Stimulated activated memory B cell treated with anti-CD40 and anti-IgM and Interleukin-4, amounts not matched to agents 10 μg/mL and 1 μg/mL and 100 μg/mL, for 72 hours (primary cell): ENCODE measurements at regions not wholly inside any gene's neighbourhood (a gene's known extent, or its start where the extent isn't known, plus 50 kb on each side); places are given as distances from the start of the nearest gene placed in this dataset.
"Not testable (repeated sequence)": the region's sequence is repeated elsewhere in the genome, so short reads cannot be mapped to it uniquely, and the experiment has no call there.

Source experiments
- ATAC-seq: fragments of 150-1000 bp; cut with Tn5 transposase; 2 replicates; pipeline ENCODE4 v1.10.0; 2021
- H3K27ac Mint-ChIP-seq: one replicate; pipeline ENCODE4 v1.8.0; 2022; ENCODE audit warnings: mild to moderate bottlenecking, mixed read lengths
- H3K27me3 Mint-ChIP-seq: one replicate; pipeline ENCODE4 v1.8.0; 2022; ENCODE audit warnings: mixed read lengths
- H3K36me3 Mint-ChIP-seq: one replicate; pipeline ENCODE4 v1.8.0; 2022; ENCODE audit warnings: mixed read lengths
- H3K4me1 Mint-ChIP-seq: one replicate; pipeline ENCODE4 v1.8.0; 2022; ENCODE audit warnings: mixed read lengths
- H3K4me3 Mint-ChIP-seq: one replicate; pipeline ENCODE4 v1.8.0; 2022; ENCODE audit warnings: mild to moderate bottlenecking, moderate library complexity, mixed read lengths
- H3K9me3 Mint-ChIP-seq: one replicate; pipeline ENCODE4 v1.8.0; 2022; ENCODE audit warnings: mixed read lengths

DNA sequence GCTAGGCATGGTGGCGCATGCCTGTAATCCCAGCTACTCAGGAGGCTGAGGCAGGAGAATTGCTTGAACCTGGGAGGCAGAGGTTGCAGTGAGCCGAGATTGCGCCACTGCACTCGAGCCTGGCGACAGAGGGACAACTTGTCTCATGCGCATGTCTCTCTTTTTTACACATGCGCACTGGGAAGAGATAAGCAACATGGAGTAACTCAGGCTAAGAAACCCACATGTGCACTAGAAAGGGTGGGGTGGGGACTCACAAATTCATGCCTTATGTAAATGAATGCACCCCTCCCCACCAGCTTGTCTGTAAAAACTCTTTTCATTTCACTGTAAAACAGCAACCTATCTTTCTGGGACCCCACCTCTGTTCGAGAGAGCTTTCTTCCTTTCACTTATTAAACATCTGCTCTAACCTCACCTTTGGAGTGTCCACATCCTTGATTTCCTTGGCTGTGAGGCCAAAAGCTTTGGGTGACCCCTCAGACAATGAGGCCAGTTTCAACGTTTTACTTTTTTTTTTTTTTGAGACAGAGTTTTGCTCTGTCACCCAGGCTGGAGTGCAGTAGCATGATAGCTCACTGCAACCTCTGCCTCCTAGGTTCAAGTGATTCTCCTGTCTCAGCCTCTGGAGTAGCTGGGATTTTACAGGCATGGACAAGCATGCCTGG, 91.6 kb upstream of the RMP24 start:
- no peak for ATAC-seq
- Mint-ChIP-seq H3K36me3 (no peaks in the 10 kb centered on the region), H3K27ac (no peak overlapping the region), H3K4me1 (no peaks in the 10 kb centered on the region), H3K9me3 (no peaks in the 10 kb centered on the region), H3K27me3 (peaks cover 14% of the 10 kb centered on the region), H3K4me3 (no peak overlapping the region)

DNA sequence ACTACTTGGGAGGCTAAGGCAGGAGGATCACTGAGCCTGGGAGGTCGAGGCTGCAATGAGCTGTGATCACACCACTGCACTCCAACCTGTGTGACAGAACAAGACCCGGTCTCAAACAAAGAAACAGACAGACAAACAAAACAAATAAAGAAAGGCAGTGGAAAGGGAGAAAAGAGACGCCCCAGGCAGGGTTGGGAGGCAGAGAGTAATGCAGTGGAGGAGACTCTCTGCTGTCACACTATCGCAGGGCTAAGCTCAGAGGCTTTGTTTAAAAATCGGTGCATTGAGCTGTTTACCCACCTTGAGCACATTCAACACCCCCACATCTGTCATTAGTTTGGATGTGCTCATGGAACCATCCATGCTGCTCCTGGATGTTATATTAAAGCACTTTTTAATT, 84.2 kb upstream of the RMP24 start:
- Mint-ChIP-seq H3K36me3 (no peaks in the 10 kb centered on the region), H3K27me3 (peaks cover 16% of the 10 kb centered on the region), H3K9me3 (peaks cover 4% of the 10 kb centered on the region), H3K27ac (no peak overlapping the region), H3K4me3 (no peak overlapping the region), H3K4me1 (no peaks in the 10 kb centered on the region)
- no peak for ATAC-seq

- ATAC-seq = no peak
- Mint-ChIP-seq H3K9me3 (peaks cover 4% of the 10 kb centered on the region), H3K4me3 (no peak overlapping the region), H3K27ac (no peak overlapping the region), H3K4me1 (no peaks in the 10 kb centered on the region), H3K36me3 (no peaks in the 10 kb centered on the region), H3K27me3 (peaks cover 21% of the 10 kb centered on the region)
Measured at GRCh38 chr18:35889677-35890076, 82.8 kb upstream of the RMP24 start.

- Mint-ChIP-seq H3K4me3 (no peak overlapping the region), H3K27ac (no peak overlapping the region), H3K36me3 (no peaks in the 10 kb centered on the region), H3K4me1 (no peaks in the 10 kb centered on the region), H3K27me3 (peaks cover 21% of the 10 kb centered on the region), H3K9me3 (peaks cover 4% of the 10 kb centered on the region)
- ATAC-seq = no peak
Measured at GRCh38 chr18:35890323-35890722, 82.2 kb upstream of the RMP24 start.

- Mint-ChIP-seq H3K9me3 (peaks cover 4% of the 10 kb centered on the region), H3K27ac (no peak overlapping the region), H3K4me1 (no peaks in the 10 kb centered on the region), H3K27me3 (peaks cover 27% of the 10 kb centered on the region), H3K36me3 (no peaks in the 10 kb centered on the region), H3K4me3 (no peak overlapping the region)
- no peak for ATAC-seq
Measured at GRCh38 chr18:35892118-35892517, 80.4 kb upstream of the RMP24 start.

DNA sequence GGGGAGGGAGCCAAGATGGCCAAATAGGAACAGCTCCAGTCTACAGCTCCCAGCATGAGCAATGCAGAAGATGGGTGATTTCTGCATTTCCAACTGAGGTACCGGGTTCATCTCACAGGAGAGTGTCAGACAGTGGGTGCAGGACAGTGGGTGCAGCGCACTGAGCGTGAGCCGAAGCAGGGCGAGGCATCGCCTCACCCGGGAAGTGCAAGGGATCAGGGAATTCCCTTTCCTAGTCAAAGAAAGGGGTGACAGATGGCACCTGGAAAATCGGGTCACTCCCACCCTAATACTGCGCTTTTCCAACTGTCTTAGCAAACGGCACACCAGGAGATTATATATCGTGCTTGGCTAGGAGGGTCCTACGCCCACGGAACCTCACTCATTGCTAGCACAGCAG, 75.0 kb upstream of the RMP24 start:
- H3K9me3 Mint-ChIP-seq, H3K4me3 Mint-ChIP-seq, H3K36me3 Mint-ChIP-seq, H3K27ac Mint-ChIP-seq, ATAC-seq, H3K4me1 Mint-ChIP-seq: not testable (repeated sequence)
- peaks cover 50% of the 10 kb centered on the region for H3K27me3 Mint-ChIP-seq

- H3K4me1 Mint-ChIP-seq = no peaks in the 10 kb centered on the region
- H3K27ac Mint-ChIP-seq = no peak overlapping the region
- peaks cover 12% of the 10 kb centered on the region for H3K27me3 Mint-ChIP-seq
- peaks cover 3% of the 10 kb centered on the region for H3K9me3 Mint-ChIP-seq
- no peak overlapping the region for H3K4me3 Mint-ChIP-seq
- H3K36me3 Mint-ChIP-seq = no peaks in the 10 kb centered on the region
- no peak for ATAC-seq
Measured at GRCh38 chr18:35904389-35905037, 68.0 kb upstream of the RMP24 start.

DNA sequence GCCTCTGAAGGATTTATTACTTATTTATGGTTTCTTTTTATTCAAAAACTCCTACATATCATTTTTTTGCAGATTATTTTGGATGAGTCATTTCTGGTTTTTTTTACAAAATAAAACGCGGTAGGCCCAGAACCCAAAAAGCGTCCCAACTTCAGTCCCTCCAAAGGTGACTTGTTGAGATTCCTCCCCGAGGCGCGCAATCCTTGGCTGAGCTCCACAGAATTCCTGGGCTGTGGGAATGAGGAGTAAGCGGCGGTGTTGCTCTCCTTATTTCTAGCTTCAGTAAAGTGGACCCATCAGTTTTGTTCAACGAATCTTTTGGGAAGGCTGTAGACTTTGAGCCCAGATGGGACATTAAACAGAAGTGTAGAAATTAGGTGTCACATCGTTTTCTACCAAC, 67.0 kb upstream of the RMP24 start:
- peaks cover 7% of the 10 kb centered on the region for H3K27me3 Mint-ChIP-seq
- no peaks in the 10 kb centered on the region for H3K36me3 Mint-ChIP-seq
- no peak for ATAC-seq
- H3K4me3 Mint-ChIP-seq = no peak overlapping the region
- no peak overlapping the region for H3K27ac Mint-ChIP-seq
- peaks cover 3% of the 10 kb centered on the region for H3K9me3 Mint-ChIP-seq
- H3K4me1 Mint-ChIP-seq = no peaks in the 10 kb centered on the region

GRCh38 chr18:35906291-35906690, 66.2 kb upstream of the RMP24 start:
- H3K9me3 Mint-ChIP-seq, H3K27me3 Mint-ChIP-seq, ATAC-seq, H3K4me1 Mint-ChIP-seq, H3K27ac Mint-ChIP-seq, H3K36me3 Mint-ChIP-seq, H3K4me3 Mint-ChIP-seq: not testable (repeated sequence)

DNA sequence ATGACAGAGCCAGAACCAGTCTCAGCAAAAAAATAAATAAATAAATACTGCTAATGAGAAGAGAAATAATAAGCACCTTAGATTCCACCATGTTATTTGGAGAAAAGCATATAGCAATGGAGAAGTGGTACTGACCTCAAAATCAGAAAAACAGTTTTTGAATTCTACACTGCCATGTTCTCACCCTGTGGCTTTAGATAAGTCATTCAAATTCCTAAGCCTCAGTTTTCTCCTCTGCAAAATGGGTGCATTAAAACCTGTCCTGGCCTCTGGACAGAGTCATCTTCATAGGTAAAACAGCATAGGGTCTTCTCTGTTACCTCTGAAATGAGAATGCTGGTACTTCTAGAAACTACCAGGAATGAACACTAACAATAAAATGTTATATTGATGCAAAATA, 62.2 kb upstream of the RMP24 start:
- Mint-ChIP-seq H3K9me3 (peaks cover 3% of the 10 kb centered on the region), H3K36me3 (no peaks in the 10 kb centered on the region), H3K4me3 (no peak overlapping the region), H3K27ac (no peak overlapping the region), H3K4me1 (no peaks in the 10 kb centered on the region), H3K27me3 (no peaks in the 10 kb centered on the region)
- ATAC-seq = no peak

DNA sequence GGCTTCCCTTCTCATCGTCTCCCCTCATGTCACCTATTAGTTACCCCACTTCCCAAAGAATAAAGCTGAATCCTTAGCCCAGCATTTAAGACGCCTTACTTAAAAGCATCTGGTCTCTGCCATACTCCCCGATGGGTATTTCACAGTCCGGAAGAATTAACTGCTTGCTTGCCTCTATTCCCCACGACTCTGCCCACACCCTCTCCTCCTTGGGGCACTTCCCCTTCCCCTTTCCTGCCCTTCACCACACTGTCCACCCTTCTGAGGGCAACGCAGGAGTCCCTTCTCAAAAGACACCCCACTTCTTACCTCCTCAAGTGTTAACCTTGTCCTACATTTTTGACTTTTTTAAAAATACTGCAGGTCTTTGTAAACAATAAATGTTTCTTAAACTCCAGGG, 60.1 kb upstream of the RMP24 start:
- H3K9me3 Mint-ChIP-seq = no peaks in the 10 kb centered on the region
- H3K27ac Mint-ChIP-seq = no peak overlapping the region
- H3K4me3 Mint-ChIP-seq = no peak overlapping the region
- ATAC-seq = no peak
- H3K4me1 Mint-ChIP-seq = no peaks in the 10 kb centered on the region
- no peaks in the 10 kb centered on the region for H3K27me3 Mint-ChIP-seq
- H3K36me3 Mint-ChIP-seq = no peaks in the 10 kb centered on the region

DNA sequence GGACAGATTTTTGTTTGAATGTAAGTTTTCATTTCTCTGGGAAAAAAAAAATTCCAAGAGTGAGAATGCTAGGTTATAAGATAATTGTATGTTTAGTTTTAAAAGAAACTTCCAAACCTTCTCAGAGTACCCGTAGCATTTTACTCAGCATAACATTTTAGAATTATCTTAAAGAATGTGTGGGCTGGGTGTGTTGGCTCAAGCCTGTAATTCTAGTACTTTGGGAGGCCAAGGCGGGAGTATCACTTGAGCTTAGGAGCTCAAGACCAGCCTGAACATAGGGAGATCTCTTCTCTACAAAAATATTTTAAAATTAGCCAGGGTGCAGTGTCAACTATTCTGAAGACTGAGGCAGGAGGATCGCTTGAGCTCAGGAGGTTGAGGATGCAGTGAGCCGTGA, 57.4 kb upstream of the RMP24 start:
- Mint-ChIP-seq H3K4me3 (no peak overlapping the region), H3K4me1 (no peaks in the 10 kb centered on the region), H3K36me3 (no peaks in the 10 kb centered on the region), H3K9me3 (no peaks in the 10 kb centered on the region), H3K27ac (no peak overlapping the region), H3K27me3 (no peaks in the 10 kb centered on the region)
- ATAC-seq = no peak

GRCh38 chr18:35917043-35917442, 55.4 kb upstream of the RMP24 start:
- H3K27ac Mint-ChIP-seq = no peak overlapping the region
- no peak for ATAC-seq
- no peaks in the 10 kb centered on the region for H3K4me1 Mint-ChIP-seq
- H3K36me3 Mint-ChIP-seq = no peaks in the 10 kb centered on the region
- no peak overlapping the region for H3K4me3 Mint-ChIP-seq
- no peaks in the 10 kb centered on the region for H3K27me3 Mint-ChIP-seq
- no peaks in the 10 kb centered on the region for H3K9me3 Mint-ChIP-seq

- Mint-ChIP-seq H3K27ac (no peak overlapping the region), H3K4me1 (no peaks in the 10 kb centered on the region), H3K9me3 (no peaks in the 10 kb centered on the region), H3K4me3 (no peak overlapping the region), H3K27me3 (no peaks in the 10 kb centered on the region), H3K36me3 (no peaks in the 10 kb centered on the region)
- ATAC-seq = no peak
Measured at GRCh38 chr18:35918564-35918963, 53.9 kb upstream of the RMP24 start.

DNA sequence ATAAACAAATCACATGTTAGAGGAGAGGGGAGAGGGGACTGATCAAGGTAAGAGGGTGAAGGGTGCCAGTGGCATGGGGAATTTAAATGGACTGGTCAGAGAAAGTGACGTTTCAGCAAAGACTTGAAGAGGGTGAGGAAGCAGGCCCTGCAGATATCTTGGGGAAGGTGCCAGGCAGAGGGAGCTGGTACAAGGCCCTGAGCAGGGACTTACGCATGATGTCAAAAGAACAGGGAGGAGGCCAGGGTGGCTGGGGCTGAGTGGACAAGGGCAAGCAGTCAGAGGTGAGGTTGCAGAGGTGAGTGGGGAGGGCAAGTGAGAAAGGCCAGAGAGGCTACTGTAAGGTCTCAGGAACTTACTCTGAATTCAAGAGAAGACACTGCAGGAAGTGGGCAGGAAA, 53.3 kb upstream of the RMP24 start:
- H3K4me1 Mint-ChIP-seq = no peaks in the 10 kb centered on the region
- no peak overlapping the region for H3K4me3 Mint-ChIP-seq
- H3K27me3 Mint-ChIP-seq = no peaks in the 10 kb centered on the region
- no peak overlapping the region for H3K27ac Mint-ChIP-seq
- ATAC-seq = no peak
- H3K36me3 Mint-ChIP-seq = no peaks in the 10 kb centered on the region
- no peaks in the 10 kb centered on the region for H3K9me3 Mint-ChIP-seq

DNA sequence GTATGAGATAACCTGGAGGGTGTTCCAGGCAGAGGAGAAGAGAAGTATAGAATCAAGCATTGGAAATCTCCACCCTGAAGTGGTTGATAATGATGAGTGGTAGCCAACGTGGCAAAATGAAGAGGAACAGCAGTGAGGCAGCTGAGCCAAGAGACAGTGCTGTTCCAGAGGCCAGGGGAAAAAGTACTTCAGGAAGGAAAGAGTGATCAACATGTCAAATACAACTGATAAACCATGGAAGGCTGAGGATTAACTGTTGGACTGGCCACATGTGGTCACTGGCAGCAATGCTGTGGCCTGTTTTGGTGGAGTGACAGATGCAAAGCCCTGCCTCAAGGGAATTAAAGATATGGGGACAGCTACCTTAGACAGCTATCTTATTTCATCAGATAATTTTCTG, 51.9 kb upstream of the RMP24 start:
- Mint-ChIP-seq H3K36me3 (no peaks in the 10 kb centered on the region), H3K27me3 (no peaks in the 10 kb centered on the region), H3K27ac (no peak overlapping the region), H3K9me3 (no peaks in the 10 kb centered on the region), H3K4me1 (no peaks in the 10 kb centered on the region), H3K4me3 (no peak overlapping the region)
- ATAC-seq = no peak
